ENCODE measurements at regions not wholly inside any gene's neighbourhood (a gene's known extent, or its start where the extent isn't known, plus 50 kb on each side); places are given as distances from the start of the nearest gene placed in this dataset.

DNA sequence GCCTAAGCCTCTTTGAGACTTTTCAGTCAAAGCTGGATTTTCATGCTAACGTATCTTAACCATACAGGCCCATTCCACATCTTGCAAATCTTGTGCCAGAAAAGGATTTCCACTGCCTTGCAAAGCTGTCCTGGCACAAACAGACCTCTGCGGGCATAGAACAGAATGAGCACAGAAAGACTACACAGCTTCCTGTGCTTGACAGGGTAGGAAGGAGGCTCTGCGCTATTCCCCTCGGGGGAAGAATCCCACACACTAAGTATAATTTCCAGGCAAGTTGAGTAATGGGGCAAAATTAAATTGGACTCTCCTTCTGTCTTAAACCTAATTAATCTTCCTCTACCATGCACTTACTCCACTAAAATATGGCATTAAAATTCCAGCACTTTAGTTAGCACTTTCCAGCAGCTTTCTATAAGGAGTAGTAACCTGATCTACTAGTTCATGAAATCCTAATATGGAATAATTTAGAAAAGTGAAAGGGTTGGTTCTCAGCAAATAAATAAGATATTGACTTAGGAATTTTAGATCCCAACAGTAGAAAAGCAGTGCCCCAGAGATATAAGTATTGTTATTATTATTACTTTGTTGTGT is 532.1 kb upstream of the JAG1 start:
- no peak overlapping the region for H3K4me3 ChIP-seq
- DNase-seq, result no peak
- TF ChIP-seq, protein P1, sequence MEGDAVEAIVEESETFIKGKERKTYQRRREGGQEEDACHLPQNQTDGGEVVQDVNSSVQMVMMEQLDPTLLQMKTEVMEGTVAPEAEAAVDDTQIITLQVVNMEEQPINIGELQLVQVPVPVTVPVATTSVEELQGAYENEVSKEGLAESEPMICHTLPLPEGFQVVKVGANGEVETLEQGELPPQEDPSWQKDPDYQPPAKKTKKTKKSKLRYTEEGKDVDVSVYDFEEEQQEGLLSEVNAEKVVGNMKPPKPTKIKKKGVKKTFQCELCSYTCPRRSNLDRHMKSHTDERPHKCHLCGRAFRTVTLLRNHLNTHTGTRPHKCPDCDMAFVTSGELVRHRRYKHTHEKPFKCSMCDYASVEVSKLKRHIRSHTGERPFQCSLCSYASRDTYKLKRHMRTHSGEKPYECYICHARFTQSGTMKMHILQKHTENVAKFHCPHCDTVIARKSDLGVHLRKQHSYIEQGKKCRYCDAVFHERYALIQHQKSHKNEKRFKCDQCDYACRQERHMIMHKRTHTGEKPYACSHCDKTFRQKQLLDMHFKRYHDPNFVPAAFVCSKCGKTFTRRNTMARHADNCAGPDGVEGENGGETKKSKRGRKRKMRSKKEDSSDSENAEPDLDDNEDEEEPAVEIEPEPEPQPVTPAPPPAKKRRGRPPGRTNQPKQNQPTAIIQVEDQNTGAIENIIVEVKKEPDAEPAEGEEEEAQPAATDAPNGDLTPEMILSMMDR (IDR thresholded peaks at IDR 0.05), result no peak
- no peaks in the 10 kb centered on the region for H3K4me1 ChIP-seq
- no peaks in the 10 kb centered on the region for H3K9me3 ChIP-seq
- H3K36me3 ChIP-seq, result no peaks in the 10 kb centered on the region
- H3K27ac ChIP-seq, result no peak overlapping the region
- no peaks in the 10 kb centered on the region for H3K27me3 ChIP-seq
- intact Hi-C loops (cut with DNase I; ENCODE audit: low total_unique reads), result no loop called here

DNA sequence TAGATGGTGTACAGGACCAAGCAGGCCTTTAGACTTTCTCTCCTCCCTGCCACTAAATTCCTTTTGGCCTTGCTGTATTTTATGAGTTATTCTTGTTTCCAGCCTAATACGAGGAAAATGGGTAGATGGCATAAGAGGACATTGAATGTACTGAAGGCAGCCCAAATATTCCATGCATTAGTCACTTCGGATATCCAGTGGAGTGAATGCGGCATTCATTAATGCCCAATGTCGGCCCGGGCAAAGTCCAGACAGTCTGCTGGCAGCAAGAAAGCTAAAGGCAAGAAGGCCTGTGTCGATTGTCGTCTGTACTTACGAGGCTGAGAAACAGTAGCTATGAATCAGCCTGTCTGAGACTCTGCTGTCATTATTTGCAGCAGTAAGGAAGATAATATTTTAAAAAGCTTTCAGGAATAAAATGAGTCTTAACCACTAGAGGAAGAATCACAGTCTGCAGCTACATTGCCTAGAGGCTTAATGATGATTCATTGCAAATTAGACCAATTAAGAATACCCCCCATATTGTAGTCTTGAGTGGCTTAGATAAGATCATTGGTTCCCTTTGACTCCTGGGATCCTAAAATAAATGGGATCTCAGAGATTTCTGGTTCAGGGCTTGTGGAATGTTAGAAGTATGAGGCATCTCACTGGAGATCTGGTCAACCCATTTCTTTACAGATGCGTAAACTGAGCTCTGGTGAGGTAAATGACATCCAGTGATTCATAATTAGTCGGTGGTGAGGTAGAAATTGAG is 534.1 kb upstream of the JAG1 start:
- Histone ChIP-seq H3K36me3 (no peaks in the 10 kb centered on the region), H3K4me1 (no peaks in the 10 kb centered on the region), H3K4me3 (no peak overlapping the region), H3K9me3 (no peaks in the 10 kb centered on the region), H3K27ac (no peak overlapping the region), H3K27me3 (no peaks in the 10 kb centered on the region)
- intact Hi-C loops (cut with DNase I; ENCODE audit: low total_unique reads), result no loop called here
- TF ChIP-seq POLR2A (IDR thresholded peaks at IDR 0.05), result no peak
- DNase-seq, result no peak

DNA sequence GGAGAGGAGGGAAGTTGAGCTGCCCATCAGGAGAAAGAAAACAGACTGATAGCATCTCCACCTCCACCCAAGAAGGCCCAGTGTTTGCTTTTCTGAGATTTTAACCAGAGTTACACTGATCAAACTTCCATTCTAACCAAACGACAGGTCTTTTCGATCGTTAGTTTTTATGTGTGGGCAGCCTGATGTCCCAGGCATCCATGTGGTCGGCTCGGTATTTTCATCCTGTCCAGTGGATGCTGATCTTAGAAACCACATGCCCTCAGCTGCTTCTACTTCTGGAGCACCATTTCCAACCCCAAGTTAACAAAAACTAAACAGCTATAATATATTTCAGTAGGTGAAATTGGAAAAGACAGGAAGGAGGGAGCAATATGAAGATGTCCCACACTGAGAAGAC is 536.8 kb upstream of the JAG1 start:
- H3K27me3 ChIP-seq, result no peaks in the 10 kb centered on the region

DNA sequence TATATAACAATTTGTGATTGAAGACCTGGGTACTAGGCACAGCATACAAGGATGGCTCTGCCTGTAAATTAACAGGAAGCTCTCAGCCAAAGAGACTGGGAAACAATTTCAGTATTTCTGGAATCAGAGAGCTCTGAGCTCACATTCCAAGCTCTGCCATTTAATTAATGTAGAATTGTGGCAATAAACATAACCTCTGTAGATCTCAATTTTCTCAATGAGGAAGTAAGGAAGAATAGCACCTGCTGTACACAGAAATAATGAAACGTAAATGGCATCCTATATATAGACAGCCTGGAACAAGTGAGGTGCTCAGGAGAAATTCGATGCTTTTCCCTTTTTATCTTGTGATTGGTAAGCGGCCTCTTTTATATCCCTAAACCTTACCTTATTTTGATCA is 538.5 kb upstream of the JAG1 start:
- H3K9me3 ChIP-seq, result no peaks in the 10 kb centered on the region
- intact Hi-C loops (cut with DNase I; ENCODE audit: low total_unique reads), result no loop called here
- H3K27ac ChIP-seq, result no peak overlapping the region
- TF ChIP-seq, protein P1 (IDR thresholded peaks at IDR 0.05), result no peak
- no peak for TF ChIP-seq POLR2A (IDR thresholded peaks at IDR 0.05)
- H3K4me3 ChIP-seq, result no peak overlapping the region
- H3K36me3 ChIP-seq, result no peaks in the 10 kb centered on the region
- DNase-seq, result no peak
- no peaks in the 10 kb centered on the region for H3K4me1 ChIP-seq
- no peaks in the 10 kb centered on the region for H3K27me3 ChIP-seq

More for the DNA sequence above, 536.8 kb upstream of the JAG1 start:
- Histone ChIP-seq H3K4me3 (no peak overlapping the region), H3K4me1 (no peaks in the 10 kb centered on the region), H3K36me3 (no peaks in the 10 kb centered on the region), H3K27ac (no peak overlapping the region), H3K9me3 (no peaks in the 10 kb centered on the region)
- TF ChIP-seq, protein P1 (IDR thresholded peaks at IDR 0.05), result no peak
- no peak for TF ChIP-seq POLR2A (IDR thresholded peaks at IDR 0.05)
- DNase-seq, result no peak
- intact Hi-C loops (cut with DNase I; ENCODE audit: low total_unique reads), result no loop called here

DNA sequence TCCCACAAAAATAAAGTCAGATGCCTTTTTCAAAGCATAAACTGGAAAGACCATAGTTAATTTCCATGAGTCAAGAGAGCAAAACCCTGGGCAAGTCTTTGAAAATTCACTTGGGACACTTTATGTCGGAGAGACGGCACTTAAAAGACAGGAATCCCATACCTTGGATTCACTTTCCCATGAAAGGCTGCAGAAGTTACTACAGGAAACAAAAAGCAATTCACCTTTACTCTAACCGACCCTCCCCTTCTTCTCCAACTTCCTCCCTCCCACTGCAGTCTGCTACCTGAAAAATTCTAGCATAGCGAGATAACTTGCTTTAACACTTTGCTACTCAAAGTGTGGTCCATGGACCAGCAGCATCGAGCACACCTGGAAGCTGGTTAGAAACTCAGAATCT is 539.1 kb upstream of the JAG1 start:
- Histone ChIP-seq H3K4me3 (no peak overlapping the region), H3K27ac (no peak overlapping the region), H3K4me1 (no peaks in the 10 kb centered on the region), H3K9me3 (no peaks in the 10 kb centered on the region), H3K36me3 (no peaks in the 10 kb centered on the region), H3K27me3 (no peaks in the 10 kb centered on the region)
- no peak for TF ChIP-seq POLR2A (IDR thresholded peaks at IDR 0.05)
- TF ChIP-seq, protein P1 (IDR thresholded peaks at IDR 0.05), result no peak
- intact Hi-C loops (cut with DNase I; ENCODE audit: low total_unique reads), result no loop called here
- no peak for DNase-seq

Data from uterus (tissue), 3 donors.